CD14-positive monocyte (primary cell): ENCODE measurements at regions not wholly inside any gene's neighbourhood (a gene's known extent, or its start where the extent isn't known, plus 50 kb on each side); places are given as distances from the start of the nearest gene placed in this dataset.

ENCODE experiments used
- DNase-seq, 3 donors: peaks; one replicate each; pipeline ENCODE4 v3.0.0-alpha.2; 2011 to 2022
- H2AFZ ChIP-seq: 2 replicates; pipeline ENCODE4 v1.6.0; 2012; ENCODE audit warnings: mild to moderate bottlenecking, low read depth, low read length, inconsistent platforms; ENCODE audit not compliant: insufficient read depth, poor library complexity, severe bottlenecking
- H3K27ac ChIP-seq, 2 donors: 1 replicate in 1 of 2; 2 replicates in 1 of 2; pipeline ENCODE4 v1.5.1; 2012 to 2013; ENCODE audit warnings: low read length in 2 of 2, control low read depth in 1 of 2, inconsistent platforms in 1 of 2, low read depth in 1 of 2, mild to moderate bottlenecking in 1 of 2
- H3K27me3 ChIP-seq, 2 donors: one replicate each; pipeline versions ENCODE4 v1.6.0 to v1.6.1; 2011 to 2013; ENCODE audit warnings: low read length in 2 of 2; ENCODE audit not compliant: control insufficient read depth in 2 of 2, insufficient read depth in 2 of 2
- H3K36me3 ChIP-seq, 2 donors: replicated peaks in 1 of 2; 1 replicate in 1 of 2; 2 replicates in 1 of 2; pipeline versions ENCODE4 v1.5.1 to v1.6.1; 2012 to 2013; ENCODE audit warnings: low read length in 2 of 2, control low read depth in 1 of 2, inconsistent platforms in 1 of 2, mild to moderate bottlenecking in 1 of 2; ENCODE audit not compliant: insufficient read depth in 2 of 2, control insufficient read depth in 1 of 2
- H3K4me1 ChIP-seq, 2 donors: 1 replicate in 1 of 2; 2 replicates in 1 of 2; pipeline versions ENCODE4 v1.5.1 to v1.6.1; 2012 to 2013; ENCODE audit warnings: low read length in 2 of 2, control low read depth in 1 of 2, inconsistent platforms in 1 of 2, mild to moderate bottlenecking in 1 of 2, moderate library complexity in 1 of 2; ENCODE audit not compliant: insufficient read depth in 2 of 2, control insufficient read depth in 1 of 2
- H3K4me2 ChIP-seq: replicated peaks from 2 replicates; pipeline ENCODE3; 2012; ENCODE audit warnings: low read length, moderate library complexity, mild to moderate bottlenecking; ENCODE audit not compliant: poor library complexity, severe bottlenecking; ENCODE audit errors: extremely low read depth
- H3K4me3 ChIP-seq, 3 experiments: fragments of 200-600 bp in 1 of 3; sonication (generic) in 1 of 3; replicated peaks in 1 of 3; 1 replicate in 2 of 3; 2 replicates in 1 of 3; pipeline ENCODE4 v1.5.1; 2011 to 2013; ENCODE audit warnings: low read length in 3 of 3, mild to moderate bottlenecking in 3 of 3, control low read depth in 2 of 3, low read depth in 2 of 3, inconsistent platforms in 1 of 3, moderate library complexity in 1 of 3
- H3K79me2 ChIP-seq: 2 replicates; pipeline ENCODE4 v1.6.0; 2012; ENCODE audit warnings: mild to moderate bottlenecking, control low read depth, inconsistent platforms, low read length, moderate library complexity; ENCODE audit not compliant: insufficient read depth
- H3K9ac ChIP-seq: 2 replicates; pipeline ENCODE4 v1.6.0; 2017; ENCODE audit warnings: low read length, mild to moderate bottlenecking; ENCODE audit not compliant: insufficient read depth, poor library complexity, severe bottlenecking
- H3K9me3 ChIP-seq, 2 donors: replicated peaks in 1 of 2; 1 replicate in 1 of 2; 2 replicates in 1 of 2; pipeline versions ENCODE4 v1.5.1 to v1.6.1; 2012 to 2013; ENCODE audit warnings: low read length in 2 of 2, control low read depth in 1 of 2; ENCODE audit not compliant: control insufficient read depth in 1 of 2, insufficient read depth in 1 of 2
- H4K20me1 ChIP-seq: 2 replicates; pipeline ENCODE4 v1.6.0; 2012; ENCODE audit warnings: mild to moderate bottlenecking, low read length, control low read depth, moderate library complexity; ENCODE audit not compliant: insufficient read depth
- H3K27ac Mint-ChIP-seq, 7 donors: one replicate each; pipeline ENCODE4 v1.8.0; 2020; ENCODE audit warnings: mild to moderate bottlenecking in 7 of 7, mixed read lengths in 7 of 7, moderate library complexity in 6 of 7, inconsistent platforms in 2 of 7
- H3K27me3 Mint-ChIP-seq, 3 donors: one replicate each; pipeline ENCODE4 v1.8.0; 2021 to 2022; ENCODE audit warnings: low read depth in 3 of 3, mild to moderate bottlenecking in 3 of 3, mixed read lengths in 3 of 3, moderate library complexity in 3 of 3, inconsistent platforms in 1 of 3
- H3K36me3 Mint-ChIP-seq, 2 donors: one replicate each; pipeline ENCODE4 v1.8.0; 2020; ENCODE audit warnings: mixed read lengths in 2 of 2, inconsistent platforms in 1 of 2, mild to moderate bottlenecking in 1 of 2
- H3K4me1 Mint-ChIP-seq: one replicate; pipeline ENCODE4 v1.8.0; 2020; ENCODE audit warnings: mild to moderate bottlenecking, mixed read lengths
- H3K4me3 Mint-ChIP-seq, 2 donors: one replicate each; pipeline ENCODE4 v1.8.0; 2020; ENCODE audit warnings: mild to moderate bottlenecking in 2 of 2, mixed read lengths in 2 of 2, moderate library complexity in 1 of 2
- H3K9me3 Mint-ChIP-seq, 7 donors: one replicate each; pipeline ENCODE4 v1.8.0; 2020 to 2022; ENCODE audit warnings: mixed read lengths in 7 of 7, mild to moderate bottlenecking in 6 of 7, moderate library complexity in 6 of 7, inconsistent platforms in 2 of 7
- WGBS: methylation state at CpG from one replicate; pipeline ENCODE4 v1.1.5; 2013; ENCODE audit warnings: missing lambda C conversion rate; ENCODE audit not compliant: insufficient coverage; 5-methylcytosine and 5-hydroxymethylcytosine counted together
- intact Hi-C, 2 donors: fragments of 100-400 bp; cut with micrococcal nuclease; formaldehyde crosslinking; loops; one replicate each; pipeline versions ENCODE4 v1.15.0 to v1.15.1; 2023
- TF ChIP-seq, protein P1 (sequence below): fragments of 200-600 bp; IDR thresholded peaks from one replicate; pipeline ENCODE4 v1.8.0; 2022; ENCODE audit warnings: antibody characterized with exemption, mild to moderate bottlenecking

DNA sequence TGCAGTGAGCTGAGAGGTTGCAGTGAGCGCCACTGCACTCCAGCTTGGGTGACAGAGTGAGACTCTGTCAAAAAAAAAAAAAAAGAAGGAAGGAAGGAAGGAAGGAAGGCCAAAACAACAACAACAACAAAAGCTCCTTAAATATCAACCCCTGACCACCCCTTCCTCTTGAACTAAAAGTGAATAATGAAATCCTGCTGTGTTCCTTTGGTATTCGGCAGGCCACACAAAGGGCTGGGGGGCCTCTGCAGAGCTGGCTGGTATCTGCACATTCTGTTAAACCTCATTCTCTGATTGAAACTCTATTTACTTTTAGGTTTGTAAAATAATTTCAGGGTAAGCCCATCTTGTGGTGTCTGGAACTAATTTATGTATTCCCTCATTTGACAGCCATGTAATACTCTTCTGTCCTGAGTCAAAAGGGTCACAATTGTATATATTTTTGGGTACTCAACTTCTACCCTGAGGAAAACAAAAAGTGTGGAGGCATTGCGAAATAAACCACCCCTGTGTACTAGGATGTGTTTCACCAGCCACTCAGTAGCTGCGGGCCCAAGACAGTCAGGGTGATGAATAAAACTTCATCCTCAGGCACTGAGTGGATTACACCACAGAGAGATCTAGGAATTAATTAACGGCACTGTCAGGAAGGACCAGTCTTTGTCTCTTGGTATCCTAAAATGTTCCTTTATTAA lies 446.4 kb upstream of the PFKP start:
- intact Hi-C loops: no loop called here
- no peak overlapping the region for H3K27ac ChIP-seq
- H3K27me3 ChIP-seq: no peaks in the 10 kb centered on the region
- no peak overlapping the region for H2AFZ ChIP-seq
- no peak overlapping the region for H3K4me3 Mint-ChIP-seq
- no peaks in the 10 kb centered on the region for H3K27me3 Mint-ChIP-seq
- H3K79me2 ChIP-seq: no peaks in the 10 kb centered on the region
- H3K4me1 ChIP-seq: no peaks in the 10 kb centered on the region
- H3K9ac ChIP-seq: no peak overlapping the region
- no peak for DNase-seq
- H3K9me3 ChIP-seq: no peaks in the 10 kb centered on the region
- H3K9me3 Mint-ChIP-seq: peaks cover 0 to 2% (median 0%) of the 10 kb centered on the region in 7 donors
- no peaks in the 10 kb centered on the region for H4K20me1 ChIP-seq
- H3K27ac Mint-ChIP-seq: no peak overlapping the region
- no peak overlapping the region for H3K4me2 ChIP-seq
- H3K4me3 ChIP-seq: no peak overlapping the region
- WGBS: 73% methylated on average over 2 of the region's 5 CpGs
- TF ChIP-seq, protein P1, sequence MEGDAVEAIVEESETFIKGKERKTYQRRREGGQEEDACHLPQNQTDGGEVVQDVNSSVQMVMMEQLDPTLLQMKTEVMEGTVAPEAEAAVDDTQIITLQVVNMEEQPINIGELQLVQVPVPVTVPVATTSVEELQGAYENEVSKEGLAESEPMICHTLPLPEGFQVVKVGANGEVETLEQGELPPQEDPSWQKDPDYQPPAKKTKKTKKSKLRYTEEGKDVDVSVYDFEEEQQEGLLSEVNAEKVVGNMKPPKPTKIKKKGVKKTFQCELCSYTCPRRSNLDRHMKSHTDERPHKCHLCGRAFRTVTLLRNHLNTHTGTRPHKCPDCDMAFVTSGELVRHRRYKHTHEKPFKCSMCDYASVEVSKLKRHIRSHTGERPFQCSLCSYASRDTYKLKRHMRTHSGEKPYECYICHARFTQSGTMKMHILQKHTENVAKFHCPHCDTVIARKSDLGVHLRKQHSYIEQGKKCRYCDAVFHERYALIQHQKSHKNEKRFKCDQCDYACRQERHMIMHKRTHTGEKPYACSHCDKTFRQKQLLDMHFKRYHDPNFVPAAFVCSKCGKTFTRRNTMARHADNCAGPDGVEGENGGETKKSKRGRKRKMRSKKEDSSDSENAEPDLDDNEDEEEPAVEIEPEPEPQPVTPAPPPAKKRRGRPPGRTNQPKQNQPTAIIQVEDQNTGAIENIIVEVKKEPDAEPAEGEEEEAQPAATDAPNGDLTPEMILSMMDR: no peak
- no peaks in the 10 kb centered on the region for H3K36me3 ChIP-seq
- no peaks in the 10 kb centered on the region for H3K4me1 Mint-ChIP-seq
- H3K36me3 Mint-ChIP-seq: no peaks in the 10 kb centered on the region

DNA sequence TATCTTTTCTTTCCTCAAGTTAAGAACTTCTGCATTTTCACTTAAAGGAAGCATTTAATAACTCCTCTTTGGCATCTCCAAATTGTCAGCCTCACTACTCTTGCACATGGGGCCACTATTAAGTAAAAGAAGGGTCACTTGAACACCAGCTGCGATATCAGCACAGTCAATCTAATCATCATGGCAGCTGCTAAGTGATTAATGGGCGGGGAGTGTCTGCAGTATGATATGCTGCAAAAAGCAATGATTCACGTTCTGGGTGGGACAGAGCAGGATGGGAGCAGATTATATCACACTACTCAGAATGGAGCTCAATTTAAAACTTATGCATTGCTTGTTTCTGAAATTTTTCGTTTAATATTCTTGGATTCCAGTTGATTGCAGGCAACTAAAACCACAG lies 447.4 kb upstream of the PFKP start:
- Histone ChIP-seq H3K9me3 (no peaks in the 10 kb centered on the region), H3K9ac (no peak overlapping the region), H2AFZ (no peak overlapping the region), H3K4me2 (no peak overlapping the region), H3K27me3 (no peaks in the 10 kb centered on the region), H3K79me2 (no peaks in the 10 kb centered on the region), H3K36me3 (no peaks in the 10 kb centered on the region), H3K27ac (no peak overlapping the region), H4K20me1 (no peaks in the 10 kb centered on the region), H3K4me1 (no peaks in the 10 kb centered on the region), H3K4me3 (no peak overlapping the region)
- TF ChIP-seq, protein P1: no peak
- H3K9me3 Mint-ChIP-seq: peaks cover 0 to 3% (median 0%) of the 10 kb centered on the region in 7 donors
- intact Hi-C loops: no loop called here
- H3K27ac Mint-ChIP-seq: no peak overlapping the region
- no peak for DNase-seq
- H3K36me3 Mint-ChIP-seq: no peaks in the 10 kb centered on the region
- H3K4me1 Mint-ChIP-seq: no peaks in the 10 kb centered on the region
- WGBS: 0% methylated on average over 1 of the region's 4 CpGs
- H3K27me3 Mint-ChIP-seq: no peaks in the 10 kb centered on the region
- H3K4me3 Mint-ChIP-seq: no peak overlapping the region
